GM12874 (cell line): ENCODE measurements at regions not wholly inside any gene's neighbourhood (a gene's known extent, or its start where the extent isn't known, plus 50 kb on each side); places are given as distances from the start of the nearest gene placed in this dataset.

Experiments used
- TF ChIP-seq, protein P1 (sequence below): IDR thresholded peaks from 2 replicates; pipeline ENCODE4 v1.5.1; 2011; ENCODE audit warnings: low read depth, mild to moderate bottlenecking, control low read depth, low read length, moderate library complexity; ENCODE audit not compliant: insufficient read depth

DNA sequence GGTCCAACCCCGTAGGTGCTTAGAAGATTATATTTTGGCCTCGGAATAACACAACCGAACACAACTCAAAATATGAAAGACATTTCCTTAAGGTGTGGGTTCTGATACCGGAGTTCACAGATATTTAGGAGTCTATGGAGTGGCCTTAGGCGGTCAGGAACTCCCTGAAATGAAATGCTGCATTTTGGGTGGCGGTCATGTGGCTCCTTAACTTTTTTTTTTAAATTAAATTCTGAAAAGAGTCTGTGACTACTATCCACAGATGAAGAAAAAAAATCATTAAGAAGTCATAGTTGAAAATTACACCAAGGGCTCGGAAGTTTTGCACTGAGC lies 290.9 kb upstream of the NFE2L3 start:
- TF ChIP-seq, protein P1, sequence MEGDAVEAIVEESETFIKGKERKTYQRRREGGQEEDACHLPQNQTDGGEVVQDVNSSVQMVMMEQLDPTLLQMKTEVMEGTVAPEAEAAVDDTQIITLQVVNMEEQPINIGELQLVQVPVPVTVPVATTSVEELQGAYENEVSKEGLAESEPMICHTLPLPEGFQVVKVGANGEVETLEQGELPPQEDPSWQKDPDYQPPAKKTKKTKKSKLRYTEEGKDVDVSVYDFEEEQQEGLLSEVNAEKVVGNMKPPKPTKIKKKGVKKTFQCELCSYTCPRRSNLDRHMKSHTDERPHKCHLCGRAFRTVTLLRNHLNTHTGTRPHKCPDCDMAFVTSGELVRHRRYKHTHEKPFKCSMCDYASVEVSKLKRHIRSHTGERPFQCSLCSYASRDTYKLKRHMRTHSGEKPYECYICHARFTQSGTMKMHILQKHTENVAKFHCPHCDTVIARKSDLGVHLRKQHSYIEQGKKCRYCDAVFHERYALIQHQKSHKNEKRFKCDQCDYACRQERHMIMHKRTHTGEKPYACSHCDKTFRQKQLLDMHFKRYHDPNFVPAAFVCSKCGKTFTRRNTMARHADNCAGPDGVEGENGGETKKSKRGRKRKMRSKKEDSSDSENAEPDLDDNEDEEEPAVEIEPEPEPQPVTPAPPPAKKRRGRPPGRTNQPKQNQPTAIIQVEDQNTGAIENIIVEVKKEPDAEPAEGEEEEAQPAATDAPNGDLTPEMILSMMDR = no peak

DNA sequence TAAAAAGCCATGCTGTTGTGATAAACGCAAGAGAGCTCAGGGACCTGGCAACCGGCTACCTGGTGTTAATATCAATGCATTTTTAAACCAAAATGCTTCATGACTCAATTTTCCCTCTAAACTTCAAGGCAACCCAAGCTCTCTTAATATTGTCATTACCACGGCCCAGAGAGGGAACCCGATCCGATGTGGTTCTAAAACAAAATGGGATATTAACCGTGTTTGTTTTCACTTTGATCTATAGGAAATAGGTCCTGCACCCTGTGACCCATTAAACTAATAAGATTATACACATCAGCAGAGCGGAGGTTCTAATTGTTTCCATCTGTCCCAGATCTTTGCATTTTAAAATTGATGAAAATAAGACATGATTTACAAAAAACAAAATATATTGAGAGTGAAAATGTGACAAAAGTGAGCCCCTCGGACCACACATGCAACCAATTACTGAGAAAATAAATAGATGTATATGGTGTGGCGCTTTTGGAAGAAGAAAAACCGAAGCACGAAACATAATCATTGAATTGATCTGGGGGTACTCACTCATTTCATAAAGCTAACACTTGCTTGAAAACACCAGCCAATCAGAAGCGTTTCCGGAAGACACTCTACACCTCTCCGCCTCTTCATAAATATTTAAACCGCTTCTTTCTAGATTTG lies 290.3 kb upstream of the NFE2L3 start:
- TF ChIP-seq, protein P1 = no peak

DNA sequence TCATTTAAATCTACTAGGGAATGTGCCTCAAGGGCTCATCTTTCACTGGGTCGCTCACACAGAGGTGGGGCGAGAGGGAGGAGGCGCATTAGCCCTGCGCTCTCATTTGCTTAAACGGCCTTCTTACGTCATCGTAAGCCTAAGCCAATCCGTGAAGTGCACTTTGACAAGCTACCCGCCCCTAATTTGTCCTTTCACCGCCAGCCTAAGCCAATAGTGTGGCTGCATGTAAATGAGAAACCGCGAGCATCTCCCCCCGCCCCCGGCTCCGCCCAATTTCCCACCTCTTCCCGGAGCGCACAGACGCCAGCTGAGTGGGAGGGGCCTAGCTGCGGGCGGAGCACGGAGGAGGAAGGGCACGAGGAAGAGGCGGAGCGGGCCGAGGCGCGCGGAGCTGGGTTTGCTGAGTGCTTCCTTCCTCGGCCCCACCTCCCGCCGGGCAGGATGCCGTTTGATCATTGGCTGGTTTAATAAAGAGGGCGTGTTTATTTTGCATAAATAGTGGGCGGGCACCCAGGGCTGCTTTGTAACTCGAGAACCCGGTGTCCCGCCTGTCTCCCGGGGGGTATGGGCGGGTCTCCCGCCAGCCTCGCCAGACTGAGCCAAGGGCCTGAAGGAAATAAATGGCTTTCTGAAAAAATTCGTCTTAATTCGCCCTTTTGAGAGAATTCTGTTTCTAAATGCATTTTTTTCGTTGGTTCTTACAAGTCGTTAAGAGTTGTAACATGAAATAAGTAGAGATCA lies 289.6 kb upstream of the NFE2L3 start:
- TF ChIP-seq, protein P1 = no peak

DNA sequence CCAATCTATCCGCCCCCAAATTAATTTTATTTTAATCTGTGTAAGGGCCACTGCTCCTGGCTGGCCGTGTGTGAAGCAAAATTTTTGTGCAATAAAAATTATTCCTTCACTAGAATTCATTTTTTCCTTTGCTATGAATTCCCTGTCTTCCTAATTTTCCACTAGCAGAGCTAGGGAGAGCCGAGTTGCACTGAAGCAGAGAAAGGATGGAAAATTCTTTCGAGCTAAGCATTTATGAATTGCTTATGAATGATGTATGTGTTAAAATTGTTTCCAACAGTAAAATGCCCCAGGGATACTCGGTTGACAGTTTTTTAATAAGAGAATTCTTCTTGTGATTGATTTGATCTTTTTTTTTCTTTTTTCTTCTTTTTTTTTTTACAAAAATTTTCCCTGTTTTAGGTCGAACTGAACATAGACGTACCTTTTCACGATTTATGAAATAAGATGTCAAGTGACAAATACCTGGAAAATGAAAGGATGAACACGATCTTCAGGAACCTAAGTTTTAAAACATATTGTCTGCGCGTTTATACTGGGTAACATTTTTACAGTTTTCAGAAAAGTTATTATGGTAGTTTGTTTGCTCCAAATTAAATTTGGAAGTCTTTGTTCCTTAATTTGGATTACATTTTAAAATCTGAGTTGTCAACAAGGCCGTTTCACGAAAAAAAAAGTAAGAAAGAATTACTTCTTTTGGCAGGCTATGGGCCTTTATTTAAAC lies 288.8 kb upstream of the NFE2L3 start:
- TF ChIP-seq, protein P1 = no peak

DNA sequence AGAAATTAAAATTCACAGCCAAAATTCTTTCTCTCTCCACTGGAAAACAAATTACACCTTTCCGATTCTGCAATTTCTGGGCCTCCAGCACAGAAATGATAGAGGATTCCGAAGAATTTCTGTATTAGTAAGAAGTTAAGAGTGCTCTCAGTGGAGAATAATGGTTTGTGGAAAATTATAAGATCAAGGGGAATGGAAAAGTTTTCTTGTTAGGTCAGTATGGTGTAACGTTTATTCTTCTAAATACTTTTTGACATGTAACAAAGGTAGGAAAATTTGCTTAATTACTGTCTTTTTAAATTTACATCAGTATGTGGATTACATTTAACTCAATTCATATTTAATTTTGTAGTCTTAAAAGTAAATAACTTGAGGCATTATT lies 288.3 kb upstream of the NFE2L3 start:
- TF ChIP-seq, protein P1 = no peak

DNA sequence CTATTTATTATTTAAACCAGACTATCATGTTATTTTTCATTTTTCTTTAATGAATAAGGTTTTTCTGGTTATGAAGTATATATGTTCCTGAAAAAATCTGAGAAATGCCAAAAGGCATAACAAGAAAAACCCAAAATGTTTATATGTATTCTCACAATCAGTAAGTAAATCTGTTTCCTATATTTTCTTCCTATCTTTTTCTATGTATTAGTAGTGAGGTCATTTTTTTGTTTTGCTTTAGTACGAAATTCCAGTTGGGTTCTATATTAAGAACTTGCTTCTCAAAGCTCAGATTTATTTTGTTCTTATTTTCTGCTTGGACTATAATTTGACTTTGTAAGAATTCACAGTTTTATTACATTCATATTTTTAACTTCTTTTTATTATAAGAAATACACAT lies 287.5 kb upstream of the NFE2L3 start:
- TF ChIP-seq, protein P1 = no peak

DNA sequence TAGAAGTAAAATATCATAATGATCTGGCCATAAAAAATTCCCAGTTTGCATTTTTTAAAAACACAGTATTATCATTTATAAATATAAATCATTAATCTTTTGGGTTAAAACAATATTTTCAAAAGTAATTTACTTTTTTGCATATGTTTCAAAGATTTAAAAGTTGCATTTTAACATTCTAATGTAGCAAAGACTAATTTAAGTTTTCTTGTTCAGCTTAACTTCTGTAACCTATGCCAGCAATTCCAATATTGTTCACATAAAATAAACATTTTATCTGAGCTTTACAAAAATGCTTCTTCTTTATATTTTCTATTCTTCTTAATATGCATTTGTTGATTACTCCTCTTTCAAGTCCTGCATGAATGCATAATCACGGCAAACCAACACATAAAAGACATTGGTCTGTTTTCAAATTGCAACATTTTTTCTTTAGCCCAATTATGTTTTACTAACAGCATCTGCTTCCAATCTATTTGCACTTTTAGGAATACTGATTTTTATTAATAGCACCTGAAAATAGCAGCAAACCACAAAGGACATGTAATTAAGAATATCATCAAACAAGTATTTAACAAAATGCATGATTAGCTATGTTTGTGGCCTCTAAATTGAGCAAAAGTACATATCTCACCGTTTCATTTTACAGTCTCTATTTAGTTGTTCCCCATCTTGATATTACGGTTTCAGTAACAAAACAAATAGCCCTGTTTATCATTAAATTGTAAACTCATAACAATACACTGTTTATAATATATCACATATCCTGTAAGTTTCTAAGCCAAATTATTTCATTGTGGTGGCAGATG lies 286.9 kb upstream of the NFE2L3 start:
- TF ChIP-seq, protein P1 = no peak
